NB4 (cell line): ENCODE measurements at regions not wholly inside any gene's neighbourhood (a gene's known extent, or its start where the extent isn't known, plus 50 kb on each side); places are given as distances from the start of the nearest gene placed in this dataset.

Source experiments
- POLR2A ChIP-seq: IDR thresholded peaks from 2 replicates; pipeline ENCODE4 v1.6.1; 2011; ENCODE audit warnings: mild to moderate bottlenecking; ENCODE audit not compliant: insufficient read length; ENCODE audit errors: extremely low read depth
- TF ChIP-seq, protein P1 (sequence below): IDR thresholded peaks from one replicate; pipeline ENCODE4 v1.5.1; 2012; ENCODE audit warnings: low read depth, low read length

DNA sequence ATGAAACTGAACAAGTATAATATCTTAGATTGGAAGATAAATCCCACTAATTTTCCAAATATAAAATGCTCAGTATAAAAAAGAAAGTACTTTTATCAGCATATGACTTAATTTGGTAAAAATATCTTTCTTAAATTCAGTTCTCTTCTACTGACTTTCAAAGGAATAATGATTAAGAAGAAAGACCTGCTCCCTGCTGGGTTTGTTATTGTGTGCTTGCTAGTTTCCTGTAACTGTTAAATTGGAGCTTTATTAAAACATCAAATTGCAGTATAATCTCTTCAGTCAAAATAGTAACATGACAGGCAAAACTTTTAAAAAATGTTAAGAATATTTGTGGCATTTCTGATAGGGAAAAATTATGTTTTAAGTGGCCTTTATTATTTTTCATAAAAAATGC lies 1317.4 kb upstream of the CDH2 start:
- TF ChIP-seq, protein P1, sequence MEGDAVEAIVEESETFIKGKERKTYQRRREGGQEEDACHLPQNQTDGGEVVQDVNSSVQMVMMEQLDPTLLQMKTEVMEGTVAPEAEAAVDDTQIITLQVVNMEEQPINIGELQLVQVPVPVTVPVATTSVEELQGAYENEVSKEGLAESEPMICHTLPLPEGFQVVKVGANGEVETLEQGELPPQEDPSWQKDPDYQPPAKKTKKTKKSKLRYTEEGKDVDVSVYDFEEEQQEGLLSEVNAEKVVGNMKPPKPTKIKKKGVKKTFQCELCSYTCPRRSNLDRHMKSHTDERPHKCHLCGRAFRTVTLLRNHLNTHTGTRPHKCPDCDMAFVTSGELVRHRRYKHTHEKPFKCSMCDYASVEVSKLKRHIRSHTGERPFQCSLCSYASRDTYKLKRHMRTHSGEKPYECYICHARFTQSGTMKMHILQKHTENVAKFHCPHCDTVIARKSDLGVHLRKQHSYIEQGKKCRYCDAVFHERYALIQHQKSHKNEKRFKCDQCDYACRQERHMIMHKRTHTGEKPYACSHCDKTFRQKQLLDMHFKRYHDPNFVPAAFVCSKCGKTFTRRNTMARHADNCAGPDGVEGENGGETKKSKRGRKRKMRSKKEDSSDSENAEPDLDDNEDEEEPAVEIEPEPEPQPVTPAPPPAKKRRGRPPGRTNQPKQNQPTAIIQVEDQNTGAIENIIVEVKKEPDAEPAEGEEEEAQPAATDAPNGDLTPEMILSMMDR = no peak
- no peak for TF ChIP-seq POLR2A
